DMS53 treated with DMSO at 0.1 percent for 48 hours (cell line): ENCODE measurements at regions not wholly inside any gene's neighbourhood (a gene's known extent, or its start where the extent isn't known, plus 50 kb on each side); places are given as distances from the start of the nearest gene placed in this dataset.
"Not testable (repeated sequence)": the region's sequence is repeated elsewhere in the genome, so short reads cannot be mapped to it uniquely, and the experiment has no call there.

Experiments
- DNase-seq: peaks from one replicate; lab custom pipeline; 2025; ENCODE audit not compliant: unreplicated experiment; lab: John Stamatoyannopoulos, UW

GRCh38 chr3:144868506-144868905 is 896.9 kb downstream of the DIPK2A start:
- no peak for DNase-seq

- no peak for DNase-seq
These were observed 901.4 kb downstream of the DIPK2A start for GRCh38 chr3:144873066-144873465.

- DNase-seq: no peak
These were observed 903.6 kb downstream of the DIPK2A start for GRCh38 chr3:144875211-144875610.

GRCh38 chr3:144877356-144877755 is 905.7 kb downstream of the DIPK2A start:
- no peak for DNase-seq

- no peak for DNase-seq
These were observed 908.1 kb downstream of the DIPK2A start for GRCh38 chr3:144879701-144880100.

- no peak for DNase-seq
These were observed 922.4 kb downstream of the DIPK2A start for GRCh38 chr3:144893980-144894379.

- no peak for DNase-seq
These were observed 923.0 kb downstream of the DIPK2A start for GRCh38 chr3:144894576-144894975.

- DNase-seq: no peak
These were observed 928.7 kb downstream of the DIPK2A start for GRCh38 chr3:144900366-144900765.

- DNase-seq: not testable (repeated sequence)
These were observed 936.0 kb downstream of the DIPK2A start for GRCh38 chr3:144907581-144907980.

GRCh38 chr3:144912968-144913367 is 941.3 kb downstream of the DIPK2A start:
- DNase-seq: no peak

GRCh38 chr3:144915202-144915601 is 943.6 kb downstream of the DIPK2A start:
- no peak for DNase-seq

- no peak for DNase-seq
These were observed 950.1 kb downstream of the DIPK2A start for GRCh38 chr3:144921710-144922109.

GRCh38 chr3:144923046-144923775 is 951.6 kb downstream of the DIPK2A start:
- no peak for DNase-seq

- DNase-seq: no peak
These were observed 958.8 kb downstream of the DIPK2A start for GRCh38 chr3:144930431-144930830.

- DNase-seq: no peak
These were observed 960.0 kb downstream of the DIPK2A start for GRCh38 chr3:144931590-144931989.

- DNase-seq: no peak
These were observed 970.6 kb downstream of the DIPK2A start for GRCh38 chr3:144942093-144942837.

GRCh38 chr3:144942838-144943197 is 971.2 kb downstream of the DIPK2A start:
- no peak for DNase-seq

GRCh38 chr3:144947895-144948294 is 976.3 kb downstream of the DIPK2A start:
- no peak for DNase-seq

- no peak for DNase-seq
These were observed 977.1 kb downstream of the DIPK2A start for GRCh38 chr3:144948711-144949110.

- no peak for DNase-seq
These were observed 982.3 kb downstream of the DIPK2A start for GRCh38 chr3:144953959-144954358.

- DNase-seq: no peak
These were observed 985.9 kb downstream of the DIPK2A start for GRCh38 chr3:144957398-144958101.

- no peak for DNase-seq
These were observed 992.2 kb downstream of the DIPK2A start for GRCh38 chr3:144963810-144964209.
